ENCODE measurements at regions not wholly inside any gene's neighbourhood (a gene's known extent, or its start where the extent isn't known, plus 50 kb on each side); places are given as distances from the start of the nearest gene placed in this dataset.
"Not testable (repeated sequence)": the region's sequence is repeated elsewhere in the genome, so short reads cannot be mapped to it uniquely, and the experiment has no call there.

DNA sequence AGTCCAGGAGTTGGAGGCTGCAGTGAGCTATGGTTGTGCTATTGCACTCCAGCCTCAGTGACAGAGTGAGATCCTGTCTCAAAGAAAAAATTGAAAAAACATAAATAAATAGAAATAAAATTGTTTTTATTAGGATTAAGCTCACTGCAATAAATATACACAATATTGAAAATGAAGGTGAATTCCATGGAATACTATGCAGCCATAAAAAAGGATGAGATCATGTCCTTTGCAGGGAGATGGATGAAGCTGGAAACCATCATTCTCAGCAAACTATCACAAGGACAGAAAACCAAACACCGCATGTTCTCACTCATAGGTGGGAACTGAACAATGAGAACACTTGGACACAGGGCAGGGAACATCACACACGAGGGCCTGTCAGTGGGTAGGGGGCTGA, 207.6 kb downstream of the DEPDC1B start:
- 95% methylated on average over 2 of the region's 2 CpGs for WGBS (ENCODE audit: low lambda C conversion rate)
- H3K36me3 ChIP-seq (replicated peaks in 1 of 2; ENCODE audit: control insufficient read depth in 1 of 2, insufficient read depth in 2 of 2, low read length in 2 of 2); H3K27ac ChIP-seq (ENCODE audit: extremely low read length, insufficient read depth, low read length); H3K4me3 ChIP-seq (replicated peaks in 1 of 3; ENCODE audit: insufficient read depth in 1 of 3, low read depth in 2 of 3, low read length in 3 of 3); POLR2A ChIA-PET; DNase-seq (ENCODE audit: low spot score); H3K9ac ChIP-seq (ENCODE audit: insufficient read depth, low read depth, low read length); FAIRE-seq; BruUV-seq (replicated peaks); CTCF ChIA-PET (ENCODE audit: low intra/inter-chr PET ratio, low total read pairs); H3K4me2 ChIP-seq (ENCODE audit: low read depth, low read length); H4K20me1 ChIP-seq (ENCODE audit: insufficient read depth, low read length); in situ Hi-C loops (cut with HindIII; ENCODE audit: extremely low pct_ligation_motif_present, low pct_unique_long_range_greater_than_20kb); H3K9me3 ChIP-seq (ENCODE audit: low read length); H2AFZ ChIP-seq (ENCODE audit: low read length); H3K27me3 ChIP-seq (ENCODE audit: control insufficient read depth in 1 of 2, insufficient read depth in 2 of 2, low read length in 2 of 2); ATAC-seq: not testable (repeated sequence)
- intact Hi-C loops (cut with micrococcal nuclease; ENCODE audit: unreplicated experiment): loop anchor here (2.0 to 10.0 kb wide), 2 partner anchors 46 to 92 kb away; no protein-coding TSS in a partner anchor
- Histone ChIP-seq H3K79me2 (ENCODE audit: insufficient read depth, low read length) (peaks cover 28% of the 10 kb centered on the region), H3K4me1 (ENCODE audit: insufficient read depth, low read length) (peaks cover 82% of the 10 kb centered on the region)

DNA sequence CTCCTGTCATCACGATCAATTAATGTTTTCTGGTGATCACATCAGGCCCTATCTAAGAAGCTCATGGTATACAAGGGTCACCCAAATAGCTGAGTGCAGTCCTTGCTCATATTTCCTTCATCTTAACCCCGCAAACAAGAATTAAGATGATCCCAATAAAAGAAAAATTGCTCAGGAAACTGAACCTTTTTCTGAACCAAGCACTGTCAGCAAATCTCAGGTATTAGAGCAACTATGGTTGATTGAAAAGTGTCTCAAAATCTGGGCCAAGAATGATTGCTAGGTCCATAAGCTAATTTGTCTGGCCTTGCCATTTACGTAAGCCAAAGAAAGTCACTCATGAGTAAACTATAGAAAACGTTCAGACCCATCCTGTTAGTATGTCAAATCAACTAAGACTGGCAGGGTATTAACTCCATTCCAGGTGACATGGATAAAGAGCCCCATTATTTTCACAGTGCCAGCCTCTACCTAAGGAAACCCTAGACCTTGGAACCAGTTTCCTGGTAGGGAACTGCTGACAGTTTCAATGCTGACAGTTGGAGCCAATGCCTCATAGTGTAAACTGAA, 209.3 kb downstream of the DEPDC1B start:
- FAIRE-seq (no peak), DNase-seq (ENCODE audit: low spot score) (peak; percentile 30), ATAC-seq (no peak)
- peak overlapping the region; percentile 79; the same call in 1 of the 2 replicates for H3K9ac ChIP-seq (ENCODE audit: insufficient read depth, low read depth, low read length)
- ChIA-PET POLR2A (interaction anchor here (0.6 to 1.8 kb wide), 6 partner anchors 27 to 80 kb away, joined by 3 to 6 read pairs (median 4); no protein-coding TSS in a partner anchor), CTCF (ENCODE audit: low intra/inter-chr PET ratio, low total read pairs) (no interaction called here)
- 62% methylated on average over 4 of the region's 4 CpGs for WGBS (ENCODE audit: low lambda C conversion rate)
- no TSS peak for BruUV-seq (replicated peaks)
- no peaks in the 10 kb centered on the region for H3K9me3 ChIP-seq (ENCODE audit: low read length)
- TF ChIP-seq FOSL2 (CRISPR knock-in tag; IDR thresholded peaks at IDR 0.05): no peak
- TF ChIP-seq MAFK (conservative IDR thresholded peaks at IDR 0.05 in 1 of 2, IDR thresholded peaks at IDR 0.05 in 1 of 2; ENCODE audit: low read length in 2 of 2): peak; percentile 32 to 54; a peak in 2 of 4 replicates
- TF ChIP-seq, protein P1, sequence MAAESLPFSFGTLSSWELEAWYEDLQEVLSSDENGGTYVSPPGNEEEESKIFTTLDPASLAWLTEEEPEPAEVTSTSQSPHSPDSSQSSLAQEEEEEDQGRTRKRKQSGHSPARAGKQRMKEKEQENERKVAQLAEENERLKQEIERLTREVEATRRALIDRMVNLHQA (CRISPR knock-in tag; IDR thresholded peaks at IDR 0.05): no peak
- TF ChIP-seq MAFF (IDR thresholded peaks at IDR 0.05; ENCODE audit: low read depth, low read length): peak; percentile 29; the same call in 1 of the 2 replicates
- peak; percentile 33; the same call in 1 of the 2 replicates for TF ChIP-seq ZC3H4 (CRISPR knock-in tag; IDR thresholded peaks at IDR 0.05; ENCODE audit: borderline replicate concordance)
- TF ChIP-seq, protein P2, sequence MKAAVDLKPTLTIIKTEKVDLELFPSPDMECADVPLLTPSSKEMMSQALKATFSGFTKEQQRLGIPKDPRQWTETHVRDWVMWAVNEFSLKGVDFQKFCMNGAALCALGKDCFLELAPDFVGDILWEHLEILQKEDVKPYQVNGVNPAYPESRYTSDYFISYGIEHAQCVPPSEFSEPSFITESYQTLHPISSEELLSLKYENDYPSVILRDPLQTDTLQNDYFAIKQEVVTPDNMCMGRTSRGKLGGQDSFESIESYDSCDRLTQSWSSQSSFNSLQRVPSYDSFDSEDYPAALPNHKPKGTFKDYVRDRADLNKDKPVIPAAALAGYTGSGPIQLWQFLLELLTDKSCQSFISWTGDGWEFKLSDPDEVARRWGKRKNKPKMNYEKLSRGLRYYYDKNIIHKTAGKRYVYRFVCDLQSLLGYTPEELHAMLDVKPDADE (CRISPR knock-in tag; IDR thresholded peaks at IDR 0.05): 0 out of 2 replicates have a peak, but pooled peaks have one; percentile 27
- TF ChIP-seq POLR2G (IDR thresholded peaks at IDR 0.05; ENCODE audit: low read depth, low read length): peak; percentile 51
- TF ChIP-seq GATAD2A (CRISPR knock-in tag; IDR thresholded peaks at IDR 0.05): peak; percentile 17; the same call in 1 of the 2 replicates
- TF ChIP-seq, protein P3, sequence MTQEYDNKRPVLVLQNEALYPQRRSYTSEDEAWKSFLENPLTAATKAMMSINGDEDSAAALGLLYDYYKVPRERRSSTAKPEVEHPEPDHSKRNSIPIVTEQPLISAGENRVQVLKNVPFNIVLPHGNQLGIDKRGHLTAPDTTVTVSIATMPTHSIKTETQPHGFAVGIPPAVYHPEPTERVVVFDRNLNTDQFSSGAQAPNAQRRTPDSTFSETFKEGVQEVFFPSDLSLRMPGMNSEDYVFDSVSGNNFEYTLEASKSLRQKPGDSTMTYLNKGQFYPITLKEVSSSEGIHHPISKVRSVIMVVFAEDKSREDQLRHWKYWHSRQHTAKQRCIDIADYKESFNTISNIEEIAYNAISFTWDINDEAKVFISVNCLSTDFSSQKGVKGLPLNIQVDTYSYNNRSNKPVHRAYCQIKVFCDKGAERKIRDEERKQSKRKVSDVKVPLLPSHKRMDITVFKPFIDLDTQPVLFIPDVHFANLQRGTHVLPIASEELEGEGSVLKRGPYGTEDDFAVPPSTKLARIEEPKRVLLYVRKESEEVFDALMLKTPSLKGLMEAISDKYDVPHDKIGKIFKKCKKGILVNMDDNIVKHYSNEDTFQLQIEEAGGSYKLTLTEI (CRISPR knock-in tag; conservative IDR thresholded peaks at IDR 0.05): no peak
- TF ChIP-seq ELF3 (CRISPR knock-in tag; IDR thresholded peaks at IDR 0.05): peak; percentile 38; the same call in 1 of the 2 replicates
- no peak for TF ChIP-seq GTF3A (CRISPR knock-in tag; conservative IDR thresholded peaks at IDR 0.05)
- TF ChIP-seq ARNTL (CRISPR knock-in tag; IDR thresholded peaks at IDR 0.05): no peak
- TF ChIP-seq TGIF2 (CRISPR knock-in tag; IDR thresholded peaks at IDR 0.05): no peak
- peak overlapping the region in 1 of 3 experiments; percentile 74; a peak in 1 of 6 replicates for H3K4me3 ChIP-seq (replicated peaks in 1 of 3; ENCODE audit: insufficient read depth in 1 of 3, low read depth in 2 of 3, low read length in 3 of 3)
- intact Hi-C loops (cut with micrococcal nuclease; ENCODE audit: unreplicated experiment): loop anchor here (10.0 kb wide), 1 partner anchor 94 kb away; no protein-coding TSS in a partner anchor
- H2AFZ ChIP-seq (ENCODE audit: low read length): no peak overlapping the region
- in situ Hi-C loops (cut with HindIII; ENCODE audit: extremely low pct_ligation_motif_present, low pct_unique_long_range_greater_than_20kb): no loop called here
- peaks cover 40% of the 10 kb centered on the region for H3K79me2 ChIP-seq (ENCODE audit: insufficient read depth, low read length)
- no peaks in the 10 kb centered on the region for H3K27me3 ChIP-seq (ENCODE audit: control insufficient read depth in 1 of 2, insufficient read depth in 2 of 2, low read length in 2 of 2)
- H3K27ac ChIP-seq (ENCODE audit: extremely low read length, insufficient read depth, low read length): peak overlapping the region; percentile 81
- H3K4me1 ChIP-seq (ENCODE audit: insufficient read depth, low read length): peaks cover 82% of the 10 kb centered on the region
- H3K4me2 ChIP-seq (ENCODE audit: low read depth, low read length): peak overlapping the region; percentile 81
- no peaks in the 10 kb centered on the region for H3K36me3 ChIP-seq (replicated peaks in 1 of 2; ENCODE audit: control insufficient read depth in 1 of 2, insufficient read depth in 2 of 2, low read length in 2 of 2)
- H4K20me1 ChIP-seq (ENCODE audit: insufficient read depth, low read length): no peaks in the 10 kb centered on the region
